Lung (tissue), 11 donors: ENCODE measurements at regions not wholly inside any gene's neighbourhood (a gene's known extent, or its start where the extent isn't known, plus 50 kb on each side); places are given as distances from the start of the nearest gene placed in this dataset.

Experiments
- ATAC-seq: fragments of 200-7000 bp; cut with Tn5 transposase; one replicate; pipeline ENCODE4 v1.9.1; 2020; ENCODE audit warnings: moderate number of reproducible peaks; ENCODE audit not compliant: insufficient read depth, low FRiP score
- DNase-seq, 3 donors: peaks; one replicate each; pipeline ENCODE4 v3.0.0-alpha.2; 2013 to 2017
- H3K27ac ChIP-seq, 2 donors: one replicate each; pipeline ENCODE4 v1.5.1; 2013; ENCODE audit warnings: mild to moderate bottlenecking in 2 of 2, moderate library complexity in 2 of 2, control low read depth in 1 of 2, inconsistent platforms in 1 of 2, low read depth in 1 of 2, low read length in 1 of 2
- H3K27me3 ChIP-seq, 3 donors: one replicate each; pipeline ENCODE4 v1.5.1; 2013; ENCODE audit warnings: low read length in 2 of 3; ENCODE audit not compliant: control insufficient read depth in 3 of 3, insufficient read depth in 3 of 3
- H3K36me3 ChIP-seq, 4 donors: one replicate each; pipeline ENCODE4 v1.5.1; 2013; ENCODE audit warnings: low read length in 4 of 4, mild to moderate bottlenecking in 1 of 4, moderate library complexity in 1 of 4; ENCODE audit not compliant: control insufficient read depth in 4 of 4, insufficient read depth in 4 of 4
- H3K4me1 ChIP-seq, 5 donors: one replicate each; pipeline ENCODE4 v1.5.1; 2013; ENCODE audit warnings: low read length in 5 of 5, mild to moderate bottlenecking in 2 of 5, moderate library complexity in 1 of 5; ENCODE audit not compliant: control insufficient read depth in 5 of 5, insufficient read depth in 5 of 5
- H3K4me3 ChIP-seq: one replicate; pipeline ENCODE4 v1.5.1; 2013; ENCODE audit warnings: mild to moderate bottlenecking, control low read depth, moderate library complexity
- H3K9ac ChIP-seq, 2 donors: one replicate each; pipeline ENCODE4 v1.5.1; 2013; ENCODE audit warnings: low read length in 2 of 2, control low read depth in 1 of 2; ENCODE audit not compliant: insufficient read depth in 1 of 2
- H3K9me3 ChIP-seq, 4 donors: one replicate each; pipeline ENCODE4 v1.5.1; 2013; ENCODE audit warnings: low read length in 3 of 4, mild to moderate bottlenecking in 1 of 4, moderate library complexity in 1 of 4; ENCODE audit not compliant: control insufficient read depth in 4 of 4, insufficient read depth in 3 of 4
- WGBS, 2 donors: extraction: QIAGEN DNeasy Blood & Tissue Kit; methylation state at CpG; one replicate each; pipeline ENCODE4 v1.1.7; 2013; 5-methylcytosine and 5-hydroxymethylcytosine counted together
- TF ChIP-seq, protein P1 (sequence below): IDR thresholded peaks from 2 replicates; pipeline ENCODE4 v1.5.1; 2012; ENCODE audit warnings: mild to moderate bottlenecking; ENCODE audit errors: control extremely low read depth, extremely low read depth
- donor health status: control.
- donor health status: control.
- donor health status: Bipolar disorder and iron deficiency.
- donor health status: healthy.
- donor health status: DM: yes; HTN: yes; CAD: no.

DNA sequence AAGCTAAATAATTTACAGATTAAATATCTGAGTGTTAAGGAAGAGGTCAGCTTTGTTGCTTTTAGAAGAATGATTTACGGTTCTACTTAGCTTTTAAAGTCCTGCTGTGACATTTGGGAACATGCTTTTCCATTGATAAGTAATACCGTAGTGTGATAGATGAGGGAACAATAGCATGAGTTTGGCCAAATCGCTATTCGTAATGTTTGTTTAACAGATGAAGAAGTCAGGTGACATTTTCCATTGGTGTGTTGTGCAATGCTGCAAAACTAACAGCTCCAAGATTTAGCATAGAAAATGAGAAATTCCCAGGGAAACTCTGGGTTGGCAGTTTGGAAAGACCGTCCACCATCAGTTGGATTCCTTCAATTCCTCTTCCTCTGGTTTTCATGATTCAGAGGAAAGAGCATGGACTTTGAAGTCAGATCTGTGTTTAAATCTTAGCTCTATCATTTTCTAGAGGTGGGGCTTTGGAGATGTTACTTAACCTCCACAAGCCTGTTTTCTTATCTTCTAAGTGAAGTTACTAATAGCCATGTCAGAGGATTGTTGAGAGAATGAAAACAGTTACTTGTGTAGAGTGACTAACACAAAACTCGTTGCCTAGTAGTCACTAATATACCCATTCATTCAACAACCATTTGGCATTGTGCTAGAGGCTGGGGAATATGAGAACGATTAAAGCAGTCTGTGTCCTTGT is 140.4 kb upstream of the BMPER start:
- Histone ChIP-seq H3K4me1 (peaks cover 0 to 22% (median 0%) of the 10 kb centered on the region in 5 donors), H3K36me3 (no peaks in the 10 kb centered on the region), H3K9ac (no peak overlapping the region), H3K27ac (no peak overlapping the region), H3K9me3 (no peaks in the 10 kb centered on the region), H3K27me3 (no peaks in the 10 kb centered on the region), H3K4me3 (no peak overlapping the region)
- peak; percentile 27 for ATAC-seq
- TF ChIP-seq, protein P1, sequence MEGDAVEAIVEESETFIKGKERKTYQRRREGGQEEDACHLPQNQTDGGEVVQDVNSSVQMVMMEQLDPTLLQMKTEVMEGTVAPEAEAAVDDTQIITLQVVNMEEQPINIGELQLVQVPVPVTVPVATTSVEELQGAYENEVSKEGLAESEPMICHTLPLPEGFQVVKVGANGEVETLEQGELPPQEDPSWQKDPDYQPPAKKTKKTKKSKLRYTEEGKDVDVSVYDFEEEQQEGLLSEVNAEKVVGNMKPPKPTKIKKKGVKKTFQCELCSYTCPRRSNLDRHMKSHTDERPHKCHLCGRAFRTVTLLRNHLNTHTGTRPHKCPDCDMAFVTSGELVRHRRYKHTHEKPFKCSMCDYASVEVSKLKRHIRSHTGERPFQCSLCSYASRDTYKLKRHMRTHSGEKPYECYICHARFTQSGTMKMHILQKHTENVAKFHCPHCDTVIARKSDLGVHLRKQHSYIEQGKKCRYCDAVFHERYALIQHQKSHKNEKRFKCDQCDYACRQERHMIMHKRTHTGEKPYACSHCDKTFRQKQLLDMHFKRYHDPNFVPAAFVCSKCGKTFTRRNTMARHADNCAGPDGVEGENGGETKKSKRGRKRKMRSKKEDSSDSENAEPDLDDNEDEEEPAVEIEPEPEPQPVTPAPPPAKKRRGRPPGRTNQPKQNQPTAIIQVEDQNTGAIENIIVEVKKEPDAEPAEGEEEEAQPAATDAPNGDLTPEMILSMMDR = no peak
- WGBS, 2 donors = 52 to 77% methylated on average over 7 of the region's 7 CpGs
- DNase-seq = peak; percentile 39 to 91 (median 83)

DNA sequence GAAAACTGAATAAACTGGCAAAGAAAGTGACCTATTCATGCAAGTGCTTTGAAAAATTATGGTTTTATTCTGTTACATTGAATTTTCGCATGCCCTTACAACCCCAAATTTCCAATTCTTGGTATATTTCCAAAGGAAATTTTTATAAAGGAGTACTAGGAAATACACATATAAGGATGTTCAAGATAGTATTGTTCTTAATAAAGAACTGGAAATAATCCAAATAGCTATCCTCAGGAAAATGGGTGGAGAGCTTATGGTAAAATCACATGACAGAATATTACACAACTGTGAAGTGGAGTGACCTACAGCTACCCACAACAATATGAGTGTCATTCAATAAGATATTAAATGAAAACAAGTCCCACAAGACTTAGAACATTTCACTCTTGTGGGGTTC is 138.9 kb upstream of the BMPER start:
- no peak overlapping the region for H3K27ac ChIP-seq

DNA sequence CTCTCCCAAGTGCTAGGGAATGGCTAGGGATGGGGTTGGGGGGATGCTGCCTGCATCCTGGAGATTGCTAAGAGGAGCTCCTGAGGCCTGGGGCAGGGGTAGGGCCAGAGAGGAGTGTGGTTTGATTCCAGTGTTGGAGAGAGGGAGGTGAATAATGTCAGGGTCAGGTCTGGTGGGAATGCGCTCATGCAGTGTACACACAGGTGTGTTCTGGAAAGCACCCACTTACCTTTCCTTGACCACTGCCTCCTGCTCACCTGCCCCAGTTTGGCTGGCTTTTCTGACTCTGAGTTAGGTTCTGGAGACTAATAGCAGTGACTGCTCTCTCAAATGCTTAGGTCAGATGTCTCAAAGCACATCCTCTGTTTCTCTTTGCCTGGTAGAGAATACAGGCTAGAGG is 135.4 kb upstream of the BMPER start:
- no peak overlapping the region for H3K27ac ChIP-seq

More for the DNA sequence above, 138.9 kb upstream of the BMPER start:
- TF ChIP-seq, protein P1 = no peak
- ATAC-seq = no peak
- H3K9me3 ChIP-seq = no peaks in the 10 kb centered on the region
- H3K4me3 ChIP-seq = no peak overlapping the region
- no peak overlapping the region for H3K9ac ChIP-seq
- H3K27me3 ChIP-seq = no peaks in the 10 kb centered on the region
- no peaks in the 10 kb centered on the region for H3K36me3 ChIP-seq
- DNase-seq = no peak
- 31 to 43% methylated on average over 1 of the region's 1 CpG for WGBS, 2 donors
- peaks cover 0 to 22% (median 6%) of the 10 kb centered on the region in 5 donors for H3K4me1 ChIP-seq

More for the DNA sequence above, 135.4 kb upstream of the BMPER start:
- Histone ChIP-seq H3K27me3 (no peaks in the 10 kb centered on the region), H3K9me3 (no peaks in the 10 kb centered on the region), H3K36me3 (no peaks in the 10 kb centered on the region), H3K4me1 (peaks cover 3 to 12% (median 7%) of the 10 kb centered on the region in 5 donors), H3K9ac (no peak overlapping the region), H3K4me3 (no peak overlapping the region)
- TF ChIP-seq, protein P1 = no peak
- WGBS, 2 donors = 75 to 79% methylated on average over 1 of the region's 1 CpG
- no peak for DNase-seq
- no peak for ATAC-seq
